ENCODE measurements at regions not wholly inside any gene's neighbourhood (a gene's known extent, or its start where the extent isn't known, plus 50 kb on each side); places are given as distances from the start of the nearest gene placed in this dataset.
"Not testable (repeated sequence)": the region's sequence is repeated elsewhere in the genome, so short reads cannot be mapped to it uniquely, and the experiment has no call there.

GRCh38 chrX:51158231-51158630, 174.4 kb upstream of the NUDT10 start:
- DNase-seq: no peak
- Histone ChIP-seq H3K79me2 (ENCODE audit: low read length) (no peaks in the 10 kb centered on the region), H3K9me3 (ENCODE audit: low read length) (no peaks in the 10 kb centered on the region), H3K9me2 (replicated peaks; ENCODE audit: insufficient read depth, low read length) (no peaks in the 10 kb centered on the region), H3K4me3 (ENCODE audit: low read length) (no peak overlapping the region), H2AFZ (ENCODE audit: low read length) (no peak overlapping the region), H3K4me1 (ENCODE audit: low read length) (no peaks in the 10 kb centered on the region), H3K36me3 (ENCODE audit: insufficient read depth, low read length) (no peaks in the 10 kb centered on the region), H3K9ac (ENCODE audit: low read length) (no peak overlapping the region), H4K20me1 (ENCODE audit: insufficient read depth, low read depth, low read length) (no peaks in the 10 kb centered on the region), H3K27ac (ENCODE audit: low read length) (no peak overlapping the region), H3K4me2 (ENCODE audit: low read depth, low read length, poor library complexity, severe bottlenecking) (no peak overlapping the region), H3K27me3 (ENCODE audit: low read length) (no peaks in the 10 kb centered on the region)

DNA sequence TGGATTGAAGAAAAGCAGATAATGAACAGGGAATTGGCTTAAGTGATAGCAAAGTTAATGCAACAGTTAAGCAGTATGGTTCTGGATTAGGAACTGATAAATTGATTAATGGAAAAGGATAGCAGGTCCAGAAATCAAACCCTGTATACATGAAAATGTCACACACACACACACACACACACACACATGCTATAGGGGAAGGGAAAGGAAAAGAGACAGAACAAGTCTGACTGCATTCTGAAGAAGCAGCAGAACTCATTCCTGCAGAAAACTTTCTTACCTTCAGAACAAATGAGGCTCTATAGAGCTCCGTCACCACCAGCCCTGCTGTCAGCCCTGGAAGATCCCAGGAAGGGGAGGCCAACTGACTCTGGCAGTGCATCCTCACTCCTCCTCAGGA, 173.2 kb upstream of the NUDT10 start:
- H4K20me1 ChIP-seq (ENCODE audit: insufficient read depth, low read depth, low read length); DNase-seq; H3K9me3 ChIP-seq (ENCODE audit: low read length): not testable (repeated sequence)

DNA sequence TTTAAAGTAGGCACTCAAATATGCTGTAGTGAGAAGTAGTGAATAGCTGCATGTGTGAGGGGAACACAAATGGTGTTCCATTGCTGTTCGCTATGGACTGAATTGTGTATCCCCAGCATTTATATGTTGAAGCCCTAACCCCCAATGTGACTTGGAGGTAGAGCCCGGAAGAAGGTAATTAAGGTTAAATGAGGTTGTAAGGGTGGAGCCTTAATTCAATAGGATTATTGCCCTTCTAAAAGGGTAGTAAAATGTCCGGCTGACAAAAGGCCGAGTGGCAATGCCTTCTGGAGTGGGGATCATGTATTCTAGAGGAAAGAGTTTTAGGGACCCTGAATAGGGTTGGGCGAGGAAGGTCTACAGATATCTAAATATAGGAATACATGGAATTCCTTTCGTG, 168.9 kb upstream of the NUDT10 start:
- Histone ChIP-seq H2AFZ (ENCODE audit: low read length) (no peak overlapping the region), H3K27me3 (ENCODE audit: low read length) (no peaks in the 10 kb centered on the region), H3K4me3 (ENCODE audit: low read length) (no peak overlapping the region), H3K9me2 (replicated peaks; ENCODE audit: insufficient read depth, low read length) (no peaks in the 10 kb centered on the region), H3K27ac (ENCODE audit: low read length) (no peak overlapping the region), H3K4me1 (ENCODE audit: low read length) (no peaks in the 10 kb centered on the region), H4K20me1 (ENCODE audit: insufficient read depth, low read depth, low read length) (no peaks in the 10 kb centered on the region), H3K36me3 (ENCODE audit: insufficient read depth, low read length) (no peaks in the 10 kb centered on the region), H3K9ac (ENCODE audit: low read length) (no peak overlapping the region), H3K79me2 (ENCODE audit: low read length) (no peaks in the 10 kb centered on the region), H3K9me3 (ENCODE audit: low read length) (no peaks in the 10 kb centered on the region), H3K4me2 (ENCODE audit: low read depth, low read length, poor library complexity, severe bottlenecking) (no peak overlapping the region)
- DNase-seq: no peak

More for the DNA sequence above, 173.2 kb upstream of the NUDT10 start:
- H2AFZ ChIP-seq (ENCODE audit: low read length); H3K4me1 ChIP-seq (ENCODE audit: low read length); H3K27me3 ChIP-seq (ENCODE audit: low read length); H3K27ac ChIP-seq (ENCODE audit: low read length); H3K9ac ChIP-seq (ENCODE audit: low read length); H3K79me2 ChIP-seq (ENCODE audit: low read length); H3K4me2 ChIP-seq (ENCODE audit: low read depth, low read length, poor library complexity, severe bottlenecking); H3K4me3 ChIP-seq (ENCODE audit: low read length); H3K9me2 ChIP-seq (replicated peaks; ENCODE audit: insufficient read depth, low read length); H3K36me3 ChIP-seq (ENCODE audit: insufficient read depth, low read length): not testable (repeated sequence)

GRCh38 chrX:51178356-51178900, 154.2 kb upstream of the NUDT10 start:
- H3K9me3 ChIP-seq (ENCODE audit: low read length); H3K4me2 ChIP-seq (ENCODE audit: low read depth, low read length, poor library complexity, severe bottlenecking); H3K27me3 ChIP-seq (ENCODE audit: low read length); H3K79me2 ChIP-seq (ENCODE audit: low read length); H3K4me3 ChIP-seq (ENCODE audit: low read length); H2AFZ ChIP-seq (ENCODE audit: low read length); H3K27ac ChIP-seq (ENCODE audit: low read length); H3K9me2 ChIP-seq (replicated peaks; ENCODE audit: insufficient read depth, low read length); DNase-seq; H3K4me1 ChIP-seq (ENCODE audit: low read length); H3K9ac ChIP-seq (ENCODE audit: low read length); H3K36me3 ChIP-seq (ENCODE audit: insufficient read depth, low read length); H4K20me1 ChIP-seq (ENCODE audit: insufficient read depth, low read depth, low read length): not testable (repeated sequence)

DNA sequence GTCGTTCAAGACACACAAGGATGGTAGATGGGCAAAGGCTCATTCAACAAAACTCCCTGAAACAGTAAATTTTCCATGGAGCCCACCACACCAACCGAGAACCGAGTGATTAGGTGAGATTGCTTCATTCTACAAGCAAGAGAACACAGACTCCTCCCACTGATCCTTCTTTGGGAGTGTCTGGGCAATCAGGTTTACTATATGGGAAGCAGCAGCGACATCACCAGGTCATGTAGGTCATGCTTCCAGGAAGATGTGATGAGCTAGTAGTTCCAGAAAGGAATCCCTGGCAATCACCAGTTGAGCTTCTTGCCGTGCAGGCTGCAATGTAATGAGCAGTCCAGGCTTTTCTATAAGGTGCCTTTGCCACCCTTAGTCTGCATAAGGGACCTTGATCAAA, 152.8 kb upstream of the NUDT10 start:
- not testable (repeated sequence) for H3K4me2 ChIP-seq (ENCODE audit: low read depth, low read length, poor library complexity, severe bottlenecking); H3K36me3 ChIP-seq (ENCODE audit: insufficient read depth, low read length); H3K4me1 ChIP-seq (ENCODE audit: low read length); H3K27me3 ChIP-seq (ENCODE audit: low read length); DNase-seq; H4K20me1 ChIP-seq (ENCODE audit: insufficient read depth, low read depth, low read length); H3K9me3 ChIP-seq (ENCODE audit: low read length); H3K9ac ChIP-seq (ENCODE audit: low read length); H3K27ac ChIP-seq (ENCODE audit: low read length); H3K4me3 ChIP-seq (ENCODE audit: low read length); H3K79me2 ChIP-seq (ENCODE audit: low read length); H3K9me2 ChIP-seq (replicated peaks; ENCODE audit: insufficient read depth, low read length); H2AFZ ChIP-seq (ENCODE audit: low read length)

GRCh38 chrX:51182545-51182944, 150.1 kb upstream of the NUDT10 start:
- H3K27me3 ChIP-seq (ENCODE audit: low read length): no peaks in the 10 kb centered on the region
- H3K4me1 ChIP-seq (ENCODE audit: low read length): no peaks in the 10 kb centered on the region
- no peaks in the 10 kb centered on the region for H3K36me3 ChIP-seq (ENCODE audit: insufficient read depth, low read length)
- H3K4me2 ChIP-seq (ENCODE audit: low read depth, low read length, poor library complexity, severe bottlenecking): no peak overlapping the region
- H4K20me1 ChIP-seq (ENCODE audit: insufficient read depth, low read depth, low read length): no peaks in the 10 kb centered on the region
- no peaks in the 10 kb centered on the region for H3K9me3 ChIP-seq (ENCODE audit: low read length)
- H3K9me2 ChIP-seq (replicated peaks; ENCODE audit: insufficient read depth, low read length): no peaks in the 10 kb centered on the region
- no peak overlapping the region for H3K9ac ChIP-seq (ENCODE audit: low read length)
- H3K27ac ChIP-seq (ENCODE audit: low read length): no peak overlapping the region
- no peak overlapping the region for H3K4me3 ChIP-seq (ENCODE audit: low read length)
- DNase-seq: peak; percentile 57
- H3K79me2 ChIP-seq (ENCODE audit: low read length): no peaks in the 10 kb centered on the region
- no peak overlapping the region for H2AFZ ChIP-seq (ENCODE audit: low read length)

- H3K4me1 ChIP-seq (ENCODE audit: low read length): no peaks in the 10 kb centered on the region
- H3K9ac ChIP-seq (ENCODE audit: low read length): no peak overlapping the region
- DNase-seq: no peak
- H3K27ac ChIP-seq (ENCODE audit: low read length): no peak overlapping the region
- no peaks in the 10 kb centered on the region for H3K9me2 ChIP-seq (replicated peaks; ENCODE audit: insufficient read depth, low read length)
- no peaks in the 10 kb centered on the region for H3K36me3 ChIP-seq (ENCODE audit: insufficient read depth, low read length)
- H3K27me3 ChIP-seq (ENCODE audit: low read length): no peaks in the 10 kb centered on the region
- no peak overlapping the region for H3K4me2 ChIP-seq (ENCODE audit: low read depth, low read length, poor library complexity, severe bottlenecking)
- H3K4me3 ChIP-seq (ENCODE audit: low read length): no peak overlapping the region
- no peaks in the 10 kb centered on the region for H3K9me3 ChIP-seq (ENCODE audit: low read length)
- H4K20me1 ChIP-seq (ENCODE audit: insufficient read depth, low read depth, low read length): no peaks in the 10 kb centered on the region
- no peak overlapping the region for H2AFZ ChIP-seq (ENCODE audit: low read length)
- H3K79me2 ChIP-seq (ENCODE audit: low read length): no peaks in the 10 kb centered on the region
Measured at GRCh38 chrX:51192104-51192503, 140.5 kb upstream of the NUDT10 start.

GRCh38 chrX:51215266-51215665, 117.4 kb upstream of the NUDT10 start:
- no peaks in the 10 kb centered on the region for H3K36me3 ChIP-seq (ENCODE audit: insufficient read depth, low read length)
- H4K20me1 ChIP-seq (ENCODE audit: insufficient read depth, low read depth, low read length): no peaks in the 10 kb centered on the region
- no peaks in the 10 kb centered on the region for H3K27me3 ChIP-seq (ENCODE audit: low read length)
- H3K27ac ChIP-seq (ENCODE audit: low read length): no peak overlapping the region
- no peaks in the 10 kb centered on the region for H3K4me1 ChIP-seq (ENCODE audit: low read length)
- no peak overlapping the region for H3K4me2 ChIP-seq (ENCODE audit: low read depth, low read length, poor library complexity, severe bottlenecking)
- H3K9me3 ChIP-seq (ENCODE audit: low read length): no peaks in the 10 kb centered on the region
- no peaks in the 10 kb centered on the region for H3K79me2 ChIP-seq (ENCODE audit: low read length)
- H3K9ac ChIP-seq (ENCODE audit: low read length): no peak overlapping the region
- no peaks in the 10 kb centered on the region for H3K9me2 ChIP-seq (replicated peaks; ENCODE audit: insufficient read depth, low read length)
- H2AFZ ChIP-seq (ENCODE audit: low read length): no peak overlapping the region
- DNase-seq: peak; percentile 44
- no peak overlapping the region for H3K4me3 ChIP-seq (ENCODE audit: low read length)

- DNase-seq: no peak
- Histone ChIP-seq H3K4me1 (ENCODE audit: low read length) (no peaks in the 10 kb centered on the region), H2AFZ (ENCODE audit: low read length) (no peak overlapping the region), H3K9ac (ENCODE audit: low read length) (no peak overlapping the region), H3K36me3 (ENCODE audit: insufficient read depth, low read length) (no peaks in the 10 kb centered on the region), H3K79me2 (ENCODE audit: low read length) (no peaks in the 10 kb centered on the region), H3K27me3 (ENCODE audit: low read length) (no peaks in the 10 kb centered on the region), H3K4me2 (ENCODE audit: low read depth, low read length, poor library complexity, severe bottlenecking) (no peak overlapping the region), H3K9me2 (replicated peaks; ENCODE audit: insufficient read depth, low read length) (no peaks in the 10 kb centered on the region), H3K27ac (ENCODE audit: low read length) (no peak overlapping the region), H3K9me3 (ENCODE audit: low read length) (no peaks in the 10 kb centered on the region), H4K20me1 (ENCODE audit: insufficient read depth, low read depth, low read length) (no peaks in the 10 kb centered on the region), H3K4me3 (ENCODE audit: low read length) (no peak overlapping the region)
Measured at GRCh38 chrX:51215856-51216255, 116.8 kb upstream of the NUDT10 start.

Measured in Karpas-422 (cell line).